ENCODE measurements at regions not wholly inside any gene's neighbourhood (a gene's known extent, or its start where the extent isn't known, plus 50 kb on each side); places are given as distances from the start of the nearest gene placed in this dataset.

DNA sequence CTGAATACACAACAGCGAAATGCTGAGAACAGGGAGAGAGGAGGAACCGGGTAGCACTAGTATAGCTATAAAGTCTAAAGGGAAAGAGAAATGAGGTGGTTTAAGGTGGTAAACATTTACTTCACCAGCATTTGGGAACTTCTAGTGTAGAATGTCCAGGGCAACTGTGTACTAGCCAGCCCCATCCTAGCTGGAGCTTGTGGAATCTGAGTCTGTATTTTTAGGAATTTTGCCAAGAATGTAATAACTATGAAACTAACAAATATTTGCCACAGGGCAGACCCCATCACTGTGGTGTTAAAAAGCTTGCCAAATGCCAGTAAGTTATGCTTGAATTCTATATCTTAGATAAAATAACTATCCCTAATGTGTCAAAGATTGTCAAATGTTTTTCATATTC is 398.9 kb upstream of the MIS18BP1 start:
- TF ChIP-seq TAF1 (IDR thresholded peaks at IDR 0.05; ENCODE audit: low read depth), result no peak
- no peak for TF ChIP-seq CEBPB (IDR thresholded peaks at IDR 0.05)
- TF ChIP-seq EP300 (IDR thresholded peaks at IDR 0.05; ENCODE audit: borderline replicate concordance), result no peak
- TF ChIP-seq CREB1 (IDR thresholded peaks at IDR 0.05; ENCODE audit: low read depth), result no peak
- TF ChIP-seq FOXM1 (IDR thresholded peaks at IDR 0.05; ENCODE audit: borderline replicate concordance, low read depth), result no peak
- TF ChIP-seq, protein P1, sequence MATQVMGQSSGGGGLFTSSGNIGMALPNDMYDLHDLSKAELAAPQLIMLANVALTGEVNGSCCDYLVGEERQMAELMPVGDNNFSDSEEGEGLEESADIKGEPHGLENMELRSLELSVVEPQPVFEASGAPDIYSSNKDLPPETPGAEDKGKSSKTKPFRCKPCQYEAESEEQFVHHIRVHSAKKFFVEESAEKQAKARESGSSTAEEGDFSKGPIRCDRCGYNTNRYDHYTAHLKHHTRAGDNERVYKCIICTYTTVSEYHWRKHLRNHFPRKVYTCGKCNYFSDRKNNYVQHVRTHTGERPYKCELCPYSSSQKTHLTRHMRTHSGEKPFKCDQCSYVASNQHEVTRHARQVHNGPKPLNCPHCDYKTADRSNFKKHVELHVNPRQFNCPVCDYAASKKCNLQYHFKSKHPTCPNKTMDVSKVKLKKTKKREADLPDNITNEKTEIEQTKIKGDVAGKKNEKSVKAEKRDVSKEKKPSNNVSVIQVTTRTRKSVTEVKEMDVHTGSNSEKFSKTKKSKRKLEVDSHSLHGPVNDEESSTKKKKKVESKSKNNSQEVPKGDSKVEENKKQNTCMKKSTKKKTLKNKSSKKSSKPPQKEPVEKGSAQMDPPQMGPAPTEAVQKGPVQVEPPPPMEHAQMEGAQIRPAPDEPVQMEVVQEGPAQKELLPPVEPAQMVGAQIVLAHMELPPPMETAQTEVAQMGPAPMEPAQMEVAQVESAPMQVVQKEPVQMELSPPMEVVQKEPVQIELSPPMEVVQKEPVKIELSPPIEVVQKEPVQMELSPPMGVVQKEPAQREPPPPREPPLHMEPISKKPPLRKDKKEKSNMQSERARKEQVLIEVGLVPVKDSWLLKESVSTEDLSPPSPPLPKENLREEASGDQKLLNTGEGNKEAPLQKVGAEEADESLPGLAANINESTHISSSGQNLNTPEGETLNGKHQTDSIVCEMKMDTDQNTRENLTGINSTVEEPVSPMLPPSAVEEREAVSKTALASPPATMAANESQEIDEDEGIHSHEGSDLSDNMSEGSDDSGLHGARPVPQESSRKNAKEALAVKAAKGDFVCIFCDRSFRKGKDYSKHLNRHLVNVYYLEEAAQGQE (IDR thresholded peaks at IDR 0.05; ENCODE audit: low read depth), result no peak
- TF ChIP-seq, protein P2, sequence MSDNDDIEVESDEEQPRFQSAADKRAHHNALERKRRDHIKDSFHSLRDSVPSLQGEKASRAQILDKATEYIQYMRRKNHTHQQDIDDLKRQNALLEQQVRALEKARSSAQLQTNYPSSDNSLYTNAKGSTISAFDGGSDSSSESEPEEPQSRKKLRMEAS (IDR thresholded peaks at IDR 0.05), result no peak
- TF ChIP-seq RAD21 (IDR thresholded peaks at IDR 0.05; ENCODE audit: low read depth), result no peak
- no peak for TF ChIP-seq TEAD4 (IDR thresholded peaks at IDR 0.05)
- TF ChIP-seq YY1 (IDR thresholded peaks at IDR 0.05; ENCODE audit: low read depth), result no peak
- TF ChIP-seq, protein P3, sequence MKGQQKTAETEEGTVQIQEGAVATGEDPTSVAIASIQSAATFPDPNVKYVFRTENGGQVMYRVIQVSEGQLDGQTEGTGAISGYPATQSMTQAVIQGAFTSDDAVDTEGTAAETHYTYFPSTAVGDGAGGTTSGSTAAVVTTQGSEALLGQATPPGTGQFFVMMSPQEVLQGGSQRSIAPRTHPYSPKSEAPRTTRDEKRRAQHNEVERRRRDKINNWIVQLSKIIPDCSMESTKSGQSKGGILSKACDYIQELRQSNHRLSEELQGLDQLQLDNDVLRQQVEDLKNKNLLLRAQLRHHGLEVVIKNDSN (IDR thresholded peaks at IDR 0.05), result no peak
- no peak for TF ChIP-seq NFIC (IDR thresholded peaks at IDR 0.05)
- TF ChIP-seq TCF12 (IDR thresholded peaks at IDR 0.05; ENCODE audit: low read depth), result no peak
